Activated CD8-positive, alpha-beta T cell treated with anti-CD3 and anti-CD28 coated beads for 36 hours (primary cell): ENCODE measurements at regions not wholly inside any gene's neighbourhood (a gene's known extent, or its start where the extent isn't known, plus 50 kb on each side); places are given as distances from the start of the nearest gene placed in this dataset.

Experiments
- ATAC-seq: fragments of 200-7000 bp; cut with Tn5 transposase; one replicate; pipeline ENCODE4 v1.10.0; 2021; ENCODE audit warnings: mild to moderate bottlenecking, moderate library complexity
- CTCF ChIA-PET: fragments of 350-600 bp; sonication (Branson Sonifier 250); formaldehyde crosslinking; loops from one replicate; lab custom pipeline; 2021; ENCODE audit warnings: antibody characterized with exemption; lab: Charles Lee
- POLR2A ChIA-PET: fragments of 350-600 bp; sonication (Branson Sonifier 250); formaldehyde crosslinking; loops from one replicate; lab custom pipeline; 2021; ENCODE audit warnings: antibody characterized with exemption; lab: Charles Lee
- DNase-seq: peaks from one replicate; pipeline ENCODE4 v3.0.0-alpha.2; 2020
- H3K27ac Mint-ChIP-seq: one replicate; pipeline ENCODE4 v1.8.0; 2021; ENCODE audit warnings: mild to moderate bottlenecking, mixed read lengths
- H3K27me3 Mint-ChIP-seq: one replicate; pipeline ENCODE4 v1.8.0; 2021; ENCODE audit warnings: mixed read lengths
- H3K36me3 Mint-ChIP-seq: one replicate; pipeline ENCODE4 v1.8.0; 2021; ENCODE audit warnings: low read depth, mixed read lengths
- H3K4me1 Mint-ChIP-seq: one replicate; pipeline ENCODE4 v1.8.0; 2021; ENCODE audit warnings: low read depth, mixed read lengths
- H3K4me3 Mint-ChIP-seq: one replicate; pipeline ENCODE4 v1.8.0; 2021; ENCODE audit warnings: mild to moderate bottlenecking, moderate library complexity, mixed read lengths
- H3K9me3 Mint-ChIP-seq: one replicate; pipeline ENCODE4 v1.8.0; 2021; ENCODE audit warnings: mixed read lengths
- intact Hi-C: fragments of 100-400 bp; cut with micrococcal nuclease; formaldehyde crosslinking; loops from one replicate; pipeline ENCODE4 v1.10.0; 2022
- TF ChIP-seq, protein P1 (sequence below): fragments of 200-600 bp; IDR thresholded peaks from one replicate; pipeline ENCODE4 v1.8.0; 2022; ENCODE audit warnings: antibody characterized with exemption, mild to moderate bottlenecking

DNA sequence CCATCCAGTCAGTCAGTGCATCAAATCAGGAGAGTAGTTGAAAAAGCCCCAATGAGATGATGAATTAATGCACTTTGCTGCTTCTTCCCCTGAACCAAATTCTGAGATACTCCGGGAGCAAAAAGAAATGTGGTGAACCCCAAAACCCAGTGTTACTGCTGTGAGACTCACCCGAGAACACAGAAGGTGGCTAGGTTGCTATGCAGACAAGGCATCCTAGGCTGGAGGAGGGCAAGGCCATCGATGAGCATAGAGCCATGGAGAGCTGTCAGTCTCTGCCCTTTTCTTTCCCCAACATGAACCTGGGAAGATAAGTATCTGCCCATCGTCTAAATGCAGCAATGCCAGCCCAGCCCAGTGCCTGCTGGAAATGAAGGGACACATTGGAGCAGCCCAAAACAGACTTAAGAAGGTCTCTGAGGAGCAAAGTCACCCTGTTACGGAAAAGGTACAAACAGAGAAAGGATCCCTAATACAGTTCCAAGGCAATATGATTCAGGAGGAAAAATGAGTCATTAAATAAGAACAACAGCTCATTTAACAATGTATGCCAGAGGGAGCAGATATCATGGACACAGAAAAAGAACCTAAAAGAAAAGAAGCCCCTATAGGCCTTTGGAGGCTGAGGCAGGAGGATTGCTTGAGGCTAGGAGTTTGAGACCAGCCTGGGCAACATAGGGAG lies 272.0 kb downstream of the FOXO1 start:
- TF ChIP-seq, protein P1, sequence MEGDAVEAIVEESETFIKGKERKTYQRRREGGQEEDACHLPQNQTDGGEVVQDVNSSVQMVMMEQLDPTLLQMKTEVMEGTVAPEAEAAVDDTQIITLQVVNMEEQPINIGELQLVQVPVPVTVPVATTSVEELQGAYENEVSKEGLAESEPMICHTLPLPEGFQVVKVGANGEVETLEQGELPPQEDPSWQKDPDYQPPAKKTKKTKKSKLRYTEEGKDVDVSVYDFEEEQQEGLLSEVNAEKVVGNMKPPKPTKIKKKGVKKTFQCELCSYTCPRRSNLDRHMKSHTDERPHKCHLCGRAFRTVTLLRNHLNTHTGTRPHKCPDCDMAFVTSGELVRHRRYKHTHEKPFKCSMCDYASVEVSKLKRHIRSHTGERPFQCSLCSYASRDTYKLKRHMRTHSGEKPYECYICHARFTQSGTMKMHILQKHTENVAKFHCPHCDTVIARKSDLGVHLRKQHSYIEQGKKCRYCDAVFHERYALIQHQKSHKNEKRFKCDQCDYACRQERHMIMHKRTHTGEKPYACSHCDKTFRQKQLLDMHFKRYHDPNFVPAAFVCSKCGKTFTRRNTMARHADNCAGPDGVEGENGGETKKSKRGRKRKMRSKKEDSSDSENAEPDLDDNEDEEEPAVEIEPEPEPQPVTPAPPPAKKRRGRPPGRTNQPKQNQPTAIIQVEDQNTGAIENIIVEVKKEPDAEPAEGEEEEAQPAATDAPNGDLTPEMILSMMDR, result no peak
- ChIA-PET POLR2A (no interaction called here), CTCF (interaction anchor here (1.0 kb wide), 1 partner anchor 28 kb away, joined by 3 read pairs; no protein-coding TSS in a partner anchor)
- Mint-ChIP-seq H3K4me3 (no peak overlapping the region), H3K4me1 (peaks cover 30% of the 10 kb centered on the region), H3K27ac (no peak overlapping the region), H3K36me3 (no peaks in the 10 kb centered on the region), H3K27me3 (no peaks in the 10 kb centered on the region), H3K9me3 (peaks cover 8% of the 10 kb centered on the region)
- DNase-seq, result no peak
- peak; percentile 31 for ATAC-seq
- intact Hi-C loops, result no loop called here

DNA sequence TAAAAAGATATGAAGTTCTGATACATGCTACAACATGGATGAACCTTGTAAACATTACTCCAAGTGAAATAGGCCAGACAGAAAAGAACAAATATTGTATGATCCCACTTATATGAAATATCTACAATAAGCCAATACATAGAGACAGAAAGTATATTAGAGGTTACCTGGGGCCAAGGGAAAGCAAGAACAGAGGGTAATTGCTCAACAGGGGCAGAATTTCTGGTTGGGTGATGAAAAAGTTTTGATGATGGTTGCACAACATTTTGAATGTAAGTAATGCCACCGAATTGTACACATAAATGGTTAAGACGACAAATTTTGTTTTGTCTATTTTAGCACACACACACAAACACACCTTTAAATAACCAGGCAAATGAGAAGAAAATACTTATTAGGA lies 268.4 kb downstream of the FOXO1 start:
- no peak for DNase-seq
- peaks cover 37% of the 10 kb centered on the region for H3K4me1 Mint-ChIP-seq
- ATAC-seq, result no peak

DNA sequence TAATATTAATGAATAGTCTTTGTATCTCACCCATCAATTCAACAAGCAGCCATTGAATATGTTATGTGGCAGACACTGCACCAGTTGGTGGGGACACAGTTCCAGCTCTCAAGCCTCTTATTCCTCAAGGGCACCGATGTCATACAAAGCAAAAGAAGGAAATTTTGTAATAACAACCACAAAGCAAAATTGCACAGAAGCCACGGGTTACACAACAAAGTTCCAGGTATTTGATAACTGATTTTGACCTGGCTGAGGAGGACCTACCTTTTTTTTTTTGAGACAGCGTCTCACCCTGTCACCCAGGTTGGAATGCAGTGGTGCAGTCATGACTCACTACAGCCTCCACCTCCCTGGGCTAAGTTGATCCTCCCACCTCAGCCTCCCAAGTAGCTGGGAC lies 266.7 kb downstream of the FOXO1 start:
- Mint-ChIP-seq H3K27ac (no peak overlapping the region), H3K4me3 (no peak overlapping the region), H3K36me3 (no peaks in the 10 kb centered on the region), H3K9me3 (peaks cover 6% of the 10 kb centered on the region), H3K27me3 (no peaks in the 10 kb centered on the region), H3K4me1 (peaks cover 35% of the 10 kb centered on the region)
- TF ChIP-seq, protein P1, result no peak
- ChIA-PET POLR2A (no interaction called here), CTCF (no interaction called here)
- intact Hi-C loops, result no loop called here
- ATAC-seq (no peak), DNase-seq (no peak)

More for the DNA sequence above, 268.4 kb downstream of the FOXO1 start:
- ChIA-PET POLR2A (no interaction called here), CTCF (no interaction called here)
- intact Hi-C loops, result no loop called here
- TF ChIP-seq, protein P1, result no peak
- no peaks in the 10 kb centered on the region for H3K36me3 Mint-ChIP-seq
- H3K9me3 Mint-ChIP-seq, result peaks cover 8% of the 10 kb centered on the region
- no peak overlapping the region for H3K27ac Mint-ChIP-seq
- H3K27me3 Mint-ChIP-seq, result no peaks in the 10 kb centered on the region
- H3K4me3 Mint-ChIP-seq, result no peak overlapping the region

DNA sequence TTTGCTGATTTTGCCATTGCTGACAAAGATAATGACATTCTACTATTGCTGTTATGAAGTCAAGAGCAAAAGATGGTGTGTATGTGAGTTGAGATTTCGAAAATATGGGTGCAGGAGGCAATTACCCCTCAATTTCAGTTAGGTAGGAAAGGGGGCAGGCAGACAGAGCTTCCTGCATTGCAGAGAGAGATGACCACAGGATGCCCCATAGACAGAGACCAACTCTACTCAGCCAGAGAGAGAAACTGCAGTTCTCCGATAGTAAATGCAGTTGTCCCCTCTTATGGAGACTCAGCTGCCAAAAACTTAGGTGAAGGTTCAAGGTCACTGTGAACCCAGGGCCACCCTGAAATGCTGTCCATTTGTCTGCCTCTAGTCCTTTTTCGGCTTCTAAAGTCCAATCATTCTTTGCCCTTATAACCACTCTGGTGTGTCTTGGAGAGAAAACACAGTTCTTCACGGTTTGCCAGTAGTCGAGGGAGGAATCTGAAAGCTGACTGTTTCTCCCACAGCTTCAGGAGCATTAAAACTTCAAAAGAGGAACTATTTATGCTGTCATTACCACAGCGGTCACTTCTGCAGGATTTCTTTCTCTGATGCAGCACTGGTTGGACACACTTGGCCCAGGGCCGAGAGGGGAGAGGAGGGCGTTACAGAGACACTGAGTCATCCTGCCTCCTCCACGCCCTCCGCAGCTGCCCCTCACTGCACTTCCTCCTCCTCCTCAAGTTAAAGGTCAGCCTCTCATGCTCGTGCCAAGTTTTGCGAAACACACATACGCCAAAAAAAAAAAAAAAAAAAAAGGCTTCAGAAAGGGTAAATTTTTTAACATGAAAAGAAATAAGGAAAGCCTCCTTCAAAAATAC lies 264.3 kb downstream of the FOXO1 start:
- POLR2A ChIA-PET, result no interaction called here
- intact Hi-C loops, result no loop called here
- TF ChIP-seq, protein P1, result no peak
- Mint-ChIP-seq H3K36me3 (no peaks in the 10 kb centered on the region), H3K27ac (peak overlapping the region; percentile 52), H3K27me3 (no peaks in the 10 kb centered on the region), H3K9me3 (no peaks in the 10 kb centered on the region), H3K4me3 (no peak overlapping the region), H3K4me1 (peaks cover 24% of the 10 kb centered on the region)
- DNase-seq (peak; percentile 84), ATAC-seq (peak; percentile 100)
- CTCF ChIA-PET, result no interaction called here

DNA sequence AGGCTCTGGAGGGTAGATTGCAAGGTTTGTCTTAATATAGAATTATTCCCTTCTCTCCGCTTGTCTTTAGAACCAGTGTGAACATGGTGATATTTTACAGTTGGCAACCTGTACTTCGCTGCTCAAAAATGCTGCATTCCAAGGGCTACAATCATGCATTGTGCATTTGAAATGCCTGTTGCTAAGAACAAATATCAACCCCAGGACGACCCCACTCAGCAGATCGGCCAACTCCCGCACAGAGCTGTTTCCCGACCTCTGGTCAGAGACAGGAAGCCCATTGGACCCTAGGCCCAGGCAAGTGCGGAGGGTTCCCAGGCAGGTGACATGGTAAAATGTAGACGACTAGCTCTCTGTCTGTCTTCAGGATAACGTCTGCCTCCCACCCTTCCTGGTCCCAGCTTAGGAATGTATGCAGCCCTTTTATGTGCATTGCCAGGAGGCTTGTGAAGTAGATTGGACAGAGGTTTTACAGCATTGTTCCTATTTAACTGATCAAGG lies 263.5 kb downstream of the FOXO1 start:
- H3K4me3 Mint-ChIP-seq, result no peak overlapping the region
- POLR2A ChIA-PET, result interaction anchor here (0.8 kb wide), 1 partner anchor 32 kb away, joined by 3 read pairs; no protein-coding TSS in a partner anchor
- CTCF ChIA-PET, result no interaction called here

More for the DNA sequence above, 263.5 kb downstream of the FOXO1 start:
- ATAC-seq, result no peak
- TF ChIP-seq, protein P1, result no peak
- Mint-ChIP-seq H3K27ac (peak overlapping the region; percentile 21), H3K27me3 (no peaks in the 10 kb centered on the region), H3K4me1 (peaks cover 24% of the 10 kb centered on the region), H3K9me3 (no peaks in the 10 kb centered on the region), H3K36me3 (no peaks in the 10 kb centered on the region)
- DNase-seq, result no peak
- intact Hi-C loops, result no loop called here
